HepG2 (cell line): ENCODE measurements at regions not wholly inside any gene's neighbourhood (a gene's known extent, or its start where the extent isn't known, plus 50 kb on each side); places are given as distances from the start of the nearest gene placed in this dataset.
"Not testable (repeated sequence)": the region's sequence is repeated elsewhere in the genome, so short reads cannot be mapped to it uniquely, and the experiment has no call there.

Experiments
- ATAC-seq: fragments of 200-7000 bp; cut with Tn5 transposase; 3 replicates; pipeline ENCODE4 v1.9.1; 2020; ENCODE audit warnings: mild to moderate bottlenecking, moderate library complexity
- BruUV-seq: library from RNA; stranded (reverse); fragments of 400-500 nt; replicated peaks from 2 replicates; lab custom pipeline; 2021; lab: Mats Ljungman, UMichigan
- CTCF ChIA-PET: fragments of 300-600 bp; formaldehyde crosslinking; extraction: SDS; loops from one replicate; lab custom pipeline; 2021; ENCODE audit warnings: low total read pairs, inconsistent platforms, low intra/inter-chr PET ratio; lab: Yijun Ruan, JAX
- POLR2A ChIA-PET: fragments of 350-600 bp; sonication (Branson Sonifier 250); formaldehyde crosslinking; loops from one replicate; lab custom pipeline; 2020; ENCODE audit warnings: antibody characterized with exemption, inconsistent platforms; lab: Yijun Ruan, JAX
- DNase-seq: peaks from one replicate; pipeline ENCODE4 v3.0.0-alpha.2; 2015; ENCODE audit warnings: low spot score
- FAIRE-seq: peaks from 3 replicates; lab custom pipeline; 2011; peaks lifted over from hg19 to GRCh38; lab: Jason Lieb, UNC
- H2AFZ ChIP-seq: one replicate; pipeline ENCODE4 v1.6.1; 2011; ENCODE audit warnings: low read length, inconsistent platforms
- H3K27ac ChIP-seq: fragments of 300-600 bp; 3 replicates; pipeline ENCODE4 v1.8.0; 2011; ENCODE audit warnings: mixed run types, mild to moderate bottlenecking, mixed read lengths, low read length, inconsistent platforms; ENCODE audit not compliant: insufficient read depth; ENCODE audit errors: extremely low read length
- H3K27me3 ChIP-seq, 2 experiments: fragments of 200-600 bp in 1 of 2; 2 replicates in 1 of 2; 3 replicates in 1 of 2; pipeline versions ENCODE4 v1.6.0 to v1.8.0; 2011; ENCODE audit warnings: low read length in 2 of 2, mild to moderate bottlenecking in 2 of 2, moderate library complexity in 2 of 2, inconsistent platforms in 1 of 2; ENCODE audit not compliant: insufficient read depth in 2 of 2, control insufficient read depth in 1 of 2
- H3K36me3 ChIP-seq, 2 experiments: fragments of 200-600 bp in 1 of 2; replicated peaks in 1 of 2; 2 replicates in 1 of 2; 3 replicates in 1 of 2; pipeline versions ENCODE4 v1.5.1 to v1.8.0; 2011; ENCODE audit warnings: low read length in 2 of 2, inconsistent platforms in 1 of 2; ENCODE audit not compliant: insufficient read depth in 2 of 2, control insufficient read depth in 1 of 2
- H3K4me1 ChIP-seq: 2 replicates; pipeline ENCODE4 v1.5.1; 2012; ENCODE audit warnings: low read length, inconsistent platforms; ENCODE audit not compliant: insufficient read depth
- H3K4me2 ChIP-seq: 2 replicates; pipeline ENCODE4 v1.6.0; 2011; ENCODE audit warnings: low read depth, low read length, inconsistent platforms
- H3K4me3 ChIP-seq, 3 experiments: fragments of 200-600 bp in 1 of 3; sonication (generic), shearing (Covaris generic) in 1 of 3; replicated peaks in 1 of 3; 2 replicates each; pipeline ENCODE4 v1.5.1; 2011 to 2016; ENCODE audit warnings: low read length in 3 of 3, inconsistent platforms in 2 of 3, low read depth in 2 of 3, mild to moderate bottlenecking in 2 of 3, control low read depth in 1 of 3, mixed read lengths in 1 of 3; ENCODE audit not compliant: insufficient read depth in 1 of 3
- H3K79me2 ChIP-seq: one replicate; pipeline ENCODE4 v1.6.1; 2011; ENCODE audit warnings: low read length, inconsistent platforms; ENCODE audit not compliant: insufficient read depth
- H3K9ac ChIP-seq: 2 replicates; pipeline ENCODE4 v1.6.0; 2011; ENCODE audit warnings: mild to moderate bottlenecking, low read depth, low read length, inconsistent platforms; ENCODE audit not compliant: insufficient read depth
- H3K9me3 ChIP-seq: 2 replicates; pipeline ENCODE4 v1.5.1; 2012; ENCODE audit warnings: mild to moderate bottlenecking, low read length
- H4K20me1 ChIP-seq: 2 replicates; pipeline ENCODE4 v1.6.0; 2011; ENCODE audit warnings: inconsistent platforms, mild to moderate bottlenecking, low read length, moderate library complexity; ENCODE audit not compliant: insufficient read depth
- WGBS: methylation state at CpG from one replicate; pipeline ENCODE4 v1.1.6; 2017; ENCODE audit warnings: low lambda C conversion rate; 5-methylcytosine and 5-hydroxymethylcytosine counted together
- in situ Hi-C: cut with HindIII; loops from 2 replicates; pipeline ENCODE4 v1.10.0; 2017; ENCODE audit warnings: low pct_unique_long_range_greater_than_20kb; ENCODE audit not compliant: extremely low pct_ligation_motif_present
- intact Hi-C: fragments of 100-400 bp; cut with micrococcal nuclease; formaldehyde crosslinking; loops from one replicate; pipeline ENCODE4 v1.10.0; 2022; ENCODE audit not compliant: unreplicated experiment

DNA sequence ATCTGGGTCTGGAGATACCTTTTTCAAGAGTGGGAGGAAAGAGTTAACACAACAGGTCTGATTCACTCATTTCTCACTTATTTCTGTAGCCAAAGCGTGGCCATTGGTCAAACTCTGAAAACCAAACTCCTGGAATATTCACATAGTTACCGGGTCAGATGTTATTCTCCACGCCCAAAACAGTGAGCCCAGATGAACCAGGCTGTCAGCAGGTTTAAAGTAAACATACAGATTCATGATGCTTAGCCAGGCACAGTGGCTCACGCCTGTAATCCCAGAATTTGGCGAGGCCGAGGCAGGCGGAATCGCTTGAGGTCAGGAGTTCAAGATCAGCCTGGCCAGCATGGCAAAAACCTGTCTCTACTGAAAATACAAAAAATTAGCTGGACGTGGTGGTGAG lies 126.1 kb downstream of the SEPTIN7 start:
- H3K4me2 ChIP-seq, H3K36me3 ChIP-seq, H3K9ac ChIP-seq, H3K27ac ChIP-seq, H3K27me3 ChIP-seq, H3K4me3 ChIP-seq, H3K4me1 ChIP-seq, intact Hi-C loops, BruUV-seq, H3K9me3 ChIP-seq, in situ Hi-C loops, ATAC-seq, CTCF ChIA-PET, H4K20me1 ChIP-seq, H2AFZ ChIP-seq, POLR2A ChIA-PET, FAIRE-seq, H3K79me2 ChIP-seq, DNase-seq: not testable (repeated sequence)
- WGBS = 5% methylated on average over 9 of the region's 9 CpGs

- H4K20me1 ChIP-seq, H3K4me1 ChIP-seq, H3K4me2 ChIP-seq, H3K4me3 ChIP-seq, H3K79me2 ChIP-seq, CTCF ChIA-PET, H2AFZ ChIP-seq, H3K9me3 ChIP-seq, H3K9ac ChIP-seq, H3K36me3 ChIP-seq, in situ Hi-C loops, intact Hi-C loops, DNase-seq, FAIRE-seq, H3K27me3 ChIP-seq, ATAC-seq, POLR2A ChIA-PET, BruUV-seq, H3K27ac ChIP-seq: not testable (repeated sequence)
These were observed 130.3 kb downstream of the SEPTIN7 start for GRCh38 chr7:35931134-35931533.

DNA sequence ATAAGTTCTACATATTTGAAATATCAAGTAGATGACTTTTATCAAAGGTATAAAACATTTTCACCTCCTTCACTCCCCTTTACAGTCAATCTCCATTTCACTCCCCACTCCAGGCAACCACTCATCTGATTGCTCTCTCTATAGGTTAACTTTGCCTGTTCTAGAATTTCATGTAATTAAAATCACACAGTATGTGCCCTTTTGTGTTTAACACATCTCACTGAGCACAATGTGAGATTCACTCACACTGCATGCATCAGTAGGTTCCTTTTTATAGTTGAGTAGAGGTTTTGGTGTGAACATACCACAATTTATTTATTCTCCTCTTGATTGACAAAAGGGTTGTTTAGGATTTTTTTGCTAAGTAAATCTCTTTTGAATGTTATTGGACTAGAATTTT lies 130.7 kb downstream of the SEPTIN7 start:
- in situ Hi-C loops = not testable (repeated sequence)

More for the DNA sequence above, 130.7 kb downstream of the SEPTIN7 start:
- POLR2A ChIA-PET, H3K9ac ChIP-seq, DNase-seq, FAIRE-seq, BruUV-seq, H3K27me3 ChIP-seq, intact Hi-C loops, H3K27ac ChIP-seq, ATAC-seq, H3K4me3 ChIP-seq, H3K79me2 ChIP-seq, H3K9me3 ChIP-seq, H2AFZ ChIP-seq, H4K20me1 ChIP-seq, CTCF ChIA-PET, H3K36me3 ChIP-seq, H3K4me2 ChIP-seq, H3K4me1 ChIP-seq: not testable (repeated sequence)
